SK-N-SH (cell line): ENCODE measurements at regions not wholly inside any gene's neighbourhood (a gene's known extent, or its start where the extent isn't known, plus 50 kb on each side); places are given as distances from the start of the nearest gene placed in this dataset.

Source experiments
- CTCF ChIP-seq: fragments of 200-600 bp; sonication (generic); IDR thresholded peaks from 2 replicates; pipeline ENCODE4 v1.6.1; 2017; ENCODE audit warnings: antibody characterized with exemption, mild to moderate bottlenecking, moderate library complexity
- FOSL2 ChIP-seq: IDR thresholded peaks from 2 replicates; pipeline ENCODE4 v1.4.0; 2012; ENCODE audit warnings: low read depth, mild to moderate bottlenecking, moderate library complexity, borderline replicate concordance
- RAD21 ChIP-seq: IDR thresholded peaks from 2 replicates; pipeline ENCODE4 v1.6.1; 2012; ENCODE audit warnings: mild to moderate bottlenecking, low read length
- SMC3 ChIP-seq: IDR thresholded peaks from 2 replicates; pipeline ENCODE4 v1.6.1; 2012; ENCODE audit warnings: low read depth, low read length, improper control_type of control experiment
- TEAD4 ChIP-seq: IDR thresholded peaks from 2 replicates; pipeline ENCODE4 v1.4.0; 2012; ENCODE audit warnings: mild to moderate bottlenecking, borderline replicate concordance; ENCODE audit not compliant: insufficient read depth
- USF1 ChIP-seq: IDR thresholded peaks from 2 replicates; pipeline ENCODE4 v1.4.0; 2012; ENCODE audit warnings: low read depth, borderline replicate concordance
- ZBTB33 ChIP-seq: IDR thresholded peaks from 2 replicates; pipeline ENCODE4 v1.4.0; 2012; ENCODE audit warnings: low read depth, borderline replicate concordance

GRCh38 chr16:77657016-77657415, 65.3 kb upstream of the NUDT7 start:
- TF ChIP-seq CTCF = no peak
- no peak for TF ChIP-seq FOSL2
- TF ChIP-seq ZBTB33 = no peak
- no peak for TF ChIP-seq RAD21
- no peak for TF ChIP-seq SMC3
- no peak for TF ChIP-seq USF1
- no peak for TF ChIP-seq TEAD4
